ENCODE measurements at regions not wholly inside any gene's neighbourhood (a gene's known extent, or its start where the extent isn't known, plus 50 kb on each side); places are given as distances from the start of the nearest gene placed in this dataset.

GRCh38 chr9:106737516-106737915, 125.5 kb upstream of the ZNF462 start:
- intact Hi-C loops (cut with DNase I; ENCODE audit: low total_unique reads) = no loop called here

GRCh38 chr9:106738109-106738508, 124.9 kb upstream of the ZNF462 start:
- Histone ChIP-seq H3K4me1 (no peaks in the 10 kb centered on the region), H3K4me3 (no peak overlapping the region), H3K27ac (no peak overlapping the region), H3K27me3 (no peaks in the 10 kb centered on the region), H3K9me3 (no peaks in the 10 kb centered on the region), H3K36me3 (no peaks in the 10 kb centered on the region)
- intact Hi-C loops (cut with DNase I; ENCODE audit: low total_unique reads) = no loop called here
- no peak for TF ChIP-seq POLR2AphosphoS5 (IDR thresholded peaks at IDR 0.05)
- TF ChIP-seq CTCF (IDR thresholded peaks at IDR 0.05) = no peak
- no peak for TF ChIP-seq EP300 (IDR thresholded peaks at IDR 0.05; ENCODE audit: low read depth)
- no peak for TF ChIP-seq POLR2A (IDR thresholded peaks at IDR 0.05)
- WGBS, 2 donors (ENCODE audit: low coverage in 1 of 2) = 73 to 86% methylated on average over 1 of the region's 1 CpG
- DNase-seq = no peak
- in situ Hi-C loops (cut with MboI; ENCODE audit: low pct_ligation_motif_present in 1 of 4, low pct_unique_long_range_greater_than_20kb in 1 of 4, low sequenced_read_pairs in 3 of 4) = no loop called here

More at GRCh38 chr9:106737516-106737915, 125.5 kb upstream of the ZNF462 start:
- H3K27me3 ChIP-seq = no peaks in the 10 kb centered on the region
- TF ChIP-seq EP300 (IDR thresholded peaks at IDR 0.05; ENCODE audit: low read depth) (no peak), CTCF (IDR thresholded peaks at IDR 0.05) (no peak), POLR2A (IDR thresholded peaks at IDR 0.05) (no peak), POLR2AphosphoS5 (IDR thresholded peaks at IDR 0.05) (no peak)
- in situ Hi-C loops (cut with MboI; ENCODE audit: low pct_ligation_motif_present in 1 of 4, low pct_unique_long_range_greater_than_20kb in 1 of 4, low sequenced_read_pairs in 3 of 4) = no loop called here
- DNase-seq = no peak
- H3K9me3 ChIP-seq = no peaks in the 10 kb centered on the region
- WGBS, 2 donors (ENCODE audit: low coverage in 1 of 2) = 72 to 86% methylated on average over 2 to 3 of the region's 3 CpGs
- no peaks in the 10 kb centered on the region for H3K4me1 ChIP-seq
- H3K27ac ChIP-seq = no peak overlapping the region
- H3K36me3 ChIP-seq = no peaks in the 10 kb centered on the region
- no peak overlapping the region for H3K4me3 ChIP-seq

- Histone ChIP-seq H3K27ac (no peak overlapping the region), H3K27me3 (no peaks in the 10 kb centered on the region), H3K36me3 (no peaks in the 10 kb centered on the region), H3K9me3 (no peaks in the 10 kb centered on the region), H3K4me3 (no peak overlapping the region), H3K4me1 (no peaks in the 10 kb centered on the region)
- no peak for DNase-seq
- in situ Hi-C loops (cut with MboI; ENCODE audit: low pct_ligation_motif_present in 1 of 4, low pct_unique_long_range_greater_than_20kb in 1 of 4, low sequenced_read_pairs in 3 of 4) = no loop called here
- WGBS, 2 donors (ENCODE audit: low coverage in 1 of 2) = 31 to 54% methylated on average over 1 of the region's 1 CpG
- no peak for TF ChIP-seq CTCF (IDR thresholded peaks at IDR 0.05)
- TF ChIP-seq EP300 (IDR thresholded peaks at IDR 0.05; ENCODE audit: low read depth) = no peak
- no peak for TF ChIP-seq POLR2AphosphoS5 (IDR thresholded peaks at IDR 0.05)
- no peak for TF ChIP-seq POLR2A (IDR thresholded peaks at IDR 0.05)
- intact Hi-C loops (cut with DNase I; ENCODE audit: low total_unique reads) = no loop called here
Observed at GRCh38 chr9:106745457-106745856, 117.5 kb upstream of the ZNF462 start.

DNA sequence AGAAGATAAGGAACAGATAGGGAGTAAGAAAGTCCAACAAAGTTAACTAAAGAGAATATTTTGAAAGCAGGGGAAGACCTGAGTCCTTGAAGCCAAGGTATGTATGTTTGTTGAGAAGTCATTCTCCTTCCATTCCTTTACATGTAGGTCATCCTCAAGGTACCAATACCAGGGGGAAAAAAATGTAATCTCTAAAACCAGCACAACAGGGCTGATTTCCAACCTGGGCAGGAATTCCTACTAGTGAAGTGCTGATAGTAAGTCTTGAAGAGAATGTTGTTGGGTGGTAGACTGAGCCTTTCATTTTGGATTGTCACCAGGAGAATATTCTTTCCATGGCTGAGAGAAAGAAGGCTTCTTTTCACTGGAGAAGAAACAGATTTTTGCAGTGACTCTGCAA, 117.1 kb upstream of the ZNF462 start:
- Histone ChIP-seq H3K4me1 (no peaks in the 10 kb centered on the region), H3K9me3 (no peaks in the 10 kb centered on the region), H3K36me3 (no peaks in the 10 kb centered on the region), H3K27ac (no peak overlapping the region), H3K4me3 (no peak overlapping the region), H3K27me3 (no peaks in the 10 kb centered on the region)
- intact Hi-C loops (cut with DNase I; ENCODE audit: low total_unique reads) (no loop called here), in situ Hi-C loops (cut with MboI; ENCODE audit: low pct_ligation_motif_present in 1 of 4, low pct_unique_long_range_greater_than_20kb in 1 of 4, low sequenced_read_pairs in 3 of 4) (no loop called here)
- DNase-seq = no peak
- TF ChIP-seq EP300 (IDR thresholded peaks at IDR 0.05; ENCODE audit: low read depth) = no peak
- no peak for TF ChIP-seq CTCF (IDR thresholded peaks at IDR 0.05)
- no peak for TF ChIP-seq POLR2A (IDR thresholded peaks at IDR 0.05)
- TF ChIP-seq POLR2AphosphoS5 (IDR thresholded peaks at IDR 0.05) = no peak
